Neural progenitor cell (in vitro differentiated cells): ENCODE measurements at regions not wholly inside any gene's neighbourhood (a gene's known extent, or its start where the extent isn't known, plus 50 kb on each side); places are given as distances from the start of the nearest gene placed in this dataset.

Experiments
- EZH2 ChIP-seq: fragments of 200-600 bp; sonication (generic); IDR thresholded peaks from 2 replicates; pipeline ENCODE4 v1.6.1; 2017; ENCODE audit warnings: antibody characterized with exemption, mild to moderate bottlenecking, moderate library complexity
- TF ChIP-seq, protein P1 (sequence below): fragments of 200-600 bp; sonication (generic); IDR thresholded peaks from 2 replicates; pipeline ENCODE4 v1.5.1; 2017; ENCODE audit warnings: antibody characterized with exemption, mild to moderate bottlenecking

DNA sequence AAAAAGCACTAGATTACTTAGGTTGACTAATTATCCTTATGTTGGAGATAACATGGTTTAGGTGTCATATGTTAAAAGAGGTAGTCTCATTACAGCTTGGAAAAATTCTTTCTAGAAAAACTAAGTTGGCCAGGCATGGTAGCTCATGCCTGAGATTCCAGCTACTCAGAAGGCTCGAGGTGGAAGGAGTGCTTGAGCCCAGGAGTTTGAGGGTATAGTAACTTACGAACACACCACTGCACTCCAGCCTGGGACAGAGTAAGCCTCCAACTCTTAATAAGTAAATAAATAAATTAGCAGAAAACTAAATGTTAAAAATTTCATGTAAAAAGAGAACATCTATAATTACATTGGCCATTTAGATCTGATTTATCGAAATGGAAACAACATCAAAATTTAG, 177.2 kb downstream of the NR4A2 start:
- TF ChIP-seq, protein P1, sequence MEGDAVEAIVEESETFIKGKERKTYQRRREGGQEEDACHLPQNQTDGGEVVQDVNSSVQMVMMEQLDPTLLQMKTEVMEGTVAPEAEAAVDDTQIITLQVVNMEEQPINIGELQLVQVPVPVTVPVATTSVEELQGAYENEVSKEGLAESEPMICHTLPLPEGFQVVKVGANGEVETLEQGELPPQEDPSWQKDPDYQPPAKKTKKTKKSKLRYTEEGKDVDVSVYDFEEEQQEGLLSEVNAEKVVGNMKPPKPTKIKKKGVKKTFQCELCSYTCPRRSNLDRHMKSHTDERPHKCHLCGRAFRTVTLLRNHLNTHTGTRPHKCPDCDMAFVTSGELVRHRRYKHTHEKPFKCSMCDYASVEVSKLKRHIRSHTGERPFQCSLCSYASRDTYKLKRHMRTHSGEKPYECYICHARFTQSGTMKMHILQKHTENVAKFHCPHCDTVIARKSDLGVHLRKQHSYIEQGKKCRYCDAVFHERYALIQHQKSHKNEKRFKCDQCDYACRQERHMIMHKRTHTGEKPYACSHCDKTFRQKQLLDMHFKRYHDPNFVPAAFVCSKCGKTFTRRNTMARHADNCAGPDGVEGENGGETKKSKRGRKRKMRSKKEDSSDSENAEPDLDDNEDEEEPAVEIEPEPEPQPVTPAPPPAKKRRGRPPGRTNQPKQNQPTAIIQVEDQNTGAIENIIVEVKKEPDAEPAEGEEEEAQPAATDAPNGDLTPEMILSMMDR, result no peak
- TF ChIP-seq EZH2, result no peak
